GM23248 (cell line): ENCODE measurements at regions not wholly inside any gene's neighbourhood (a gene's known extent, or its start where the extent isn't known, plus 50 kb on each side); places are given as distances from the start of the nearest gene placed in this dataset.

ENCODE experiments used
- EZH2 ChIP-seq: fragments of 200-600 bp; sonication (generic); IDR thresholded peaks from 2 replicates; pipeline ENCODE4 v1.6.1; 2018; ENCODE audit warnings: antibody characterized with exemption, mild to moderate bottlenecking; ENCODE audit not compliant: insufficient read depth, poor library complexity, severe bottlenecking
- EZH2phosphoT487 ChIP-seq: fragments of 200-600 bp; sonication (generic); IDR thresholded peaks from 2 replicates; pipeline ENCODE4 v1.6.1; 2018; ENCODE audit warnings: antibody characterized with exemption, moderate library complexity, mild to moderate bottlenecking, low read depth; ENCODE audit not compliant: insufficient read depth

GRCh38 chr7:25552998-25553397 is 324.7 kb upstream of the NPVF start:
- TF ChIP-seq EZH2 (no peak), EZH2phosphoT487 (no peak)
